Islet of Langerhans (tissue), 1 donor: ENCODE measurements at regions not wholly inside any gene's neighbourhood (a gene's known extent, or its start where the extent isn't known, plus 50 kb on each side); places are given as distances from the start of the nearest gene placed in this dataset.
"Not testable (repeated sequence)": the region's sequence is repeated elsewhere in the genome, so short reads cannot be mapped to it uniquely, and the experiment has no call there.

Experiments
- FAIRE-seq: peaks from one replicate; lab custom pipeline; 2011; peaks lifted over from hg19 to GRCh38; lab: Jason Lieb, UNC

- FAIRE-seq, result not testable (repeated sequence)
Measured at GRCh38 chr21:10428981-10429534, 92.3 kb upstream of the TPTE start.

GRCh38 chr21:10430005-10430404 lies 91.4 kb upstream of the TPTE start:
- FAIRE-seq, result no peak

GRCh38 chr21:10431995-10432394 lies 89.4 kb upstream of the TPTE start:
- FAIRE-seq, result not testable (repeated sequence)

- FAIRE-seq, result not testable (repeated sequence)
Measured at GRCh38 chr21:10432456-10432855, 88.9 kb upstream of the TPTE start.

GRCh38 chr21:10437977-10438376 lies 83.4 kb upstream of the TPTE start:
- not testable (repeated sequence) for FAIRE-seq

- not testable (repeated sequence) for FAIRE-seq
Measured at GRCh38 chr21:10440639-10441038, 80.7 kb upstream of the TPTE start.

- FAIRE-seq, result not testable (repeated sequence)
Measured at GRCh38 chr21:10442018-10442417, 79.4 kb upstream of the TPTE start.

GRCh38 chr21:10445685-10446084 lies 75.7 kb upstream of the TPTE start:
- not testable (repeated sequence) for FAIRE-seq

- not testable (repeated sequence) for FAIRE-seq
Measured at GRCh38 chr21:10449451-10449850, 71.9 kb upstream of the TPTE start.

GRCh38 chr21:10451274-10451673 lies 70.1 kb upstream of the TPTE start:
- not testable (repeated sequence) for FAIRE-seq

- not testable (repeated sequence) for FAIRE-seq
Measured at GRCh38 chr21:10457765-10458164, 63.6 kb upstream of the TPTE start.

GRCh38 chr21:10460957-10461356 lies 60.4 kb upstream of the TPTE start:
- not testable (repeated sequence) for FAIRE-seq

GRCh38 chr21:10461445-10461844 lies 59.9 kb upstream of the TPTE start:
- FAIRE-seq, result not testable (repeated sequence)

GRCh38 chr21:10463156-10463555 lies 58.2 kb upstream of the TPTE start:
- FAIRE-seq, result no peak

GRCh38 chr21:10464975-10465374 lies 56.4 kb upstream of the TPTE start:
- no peak for FAIRE-seq

GRCh38 chr21:10465524-10466110 lies 55.8 kb upstream of the TPTE start:
- FAIRE-seq, result not testable (repeated sequence)

- FAIRE-seq, result no peak
Measured at GRCh38 chr21:10466200-10466599, 55.2 kb upstream of the TPTE start.
